ENCODE measurements at regions not wholly inside any gene's neighbourhood (a gene's known extent, or its start where the extent isn't known, plus 50 kb on each side); places are given as distances from the start of the nearest gene placed in this dataset.

DNA sequence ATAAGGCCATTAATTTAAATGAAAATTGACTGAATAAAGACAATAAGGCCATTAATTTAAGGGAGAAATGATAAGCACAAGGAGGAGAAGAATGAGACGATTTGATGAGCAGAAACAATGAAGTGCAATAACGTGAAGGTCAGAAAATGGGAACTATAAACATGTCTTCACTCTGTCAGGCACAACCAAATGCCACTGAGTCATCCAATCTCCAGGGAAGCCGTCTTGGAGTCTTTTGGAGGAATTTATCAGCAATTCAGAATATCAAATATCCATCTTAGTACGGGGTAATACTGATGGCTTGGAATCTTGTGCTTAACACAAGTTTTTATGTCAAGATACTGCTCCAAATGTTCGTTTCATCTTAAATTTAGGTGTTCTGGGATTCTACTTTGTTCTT is 159.9 kb downstream of the CAPZA3 start:
- intact Hi-C loops (cut with DNase I) = no loop called here
- no peak for DNase-seq

DNA sequence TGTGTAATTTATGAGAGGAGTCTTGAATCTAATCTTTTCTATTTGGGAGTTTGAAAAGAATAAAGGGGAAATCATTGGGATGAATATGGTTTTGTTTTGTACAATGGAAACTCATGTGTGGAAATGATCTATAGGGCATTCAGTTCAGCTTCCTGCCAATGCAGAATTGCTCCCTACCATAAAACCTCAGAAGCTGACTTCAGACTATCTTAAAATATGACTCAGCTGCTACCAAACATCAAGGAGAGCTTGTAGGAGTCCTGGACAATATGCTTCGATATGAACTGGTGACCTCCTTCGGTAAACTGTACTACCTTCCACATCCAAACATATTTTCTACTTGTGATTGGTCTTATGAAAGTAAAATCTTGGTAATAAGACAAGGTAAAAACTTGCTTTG is 160.6 kb downstream of the CAPZA3 start:
- no peak for DNase-seq
- intact Hi-C loops (cut with DNase I) = no loop called here

DNA sequence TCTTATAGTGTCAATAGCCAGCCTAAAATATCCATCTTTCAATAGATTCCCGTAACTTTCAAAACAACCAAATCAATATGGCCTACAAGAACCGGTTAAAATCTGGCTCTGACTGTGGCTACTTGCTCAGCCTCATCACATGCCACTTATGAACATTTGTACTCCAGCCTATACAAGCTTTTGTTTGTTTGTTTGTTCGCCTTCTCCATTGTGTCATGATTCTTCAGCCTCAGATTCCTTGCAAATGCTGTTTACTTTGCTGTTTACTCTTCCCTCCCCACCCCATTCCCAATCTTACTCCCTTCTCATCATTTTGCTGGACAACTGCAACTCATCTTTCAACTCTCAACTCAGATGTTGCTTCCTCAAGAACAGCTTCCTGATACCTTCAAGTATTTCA is 161.2 kb downstream of the CAPZA3 start:
- intact Hi-C loops (cut with DNase I) = no loop called here
- DNase-seq = no peak

DNA sequence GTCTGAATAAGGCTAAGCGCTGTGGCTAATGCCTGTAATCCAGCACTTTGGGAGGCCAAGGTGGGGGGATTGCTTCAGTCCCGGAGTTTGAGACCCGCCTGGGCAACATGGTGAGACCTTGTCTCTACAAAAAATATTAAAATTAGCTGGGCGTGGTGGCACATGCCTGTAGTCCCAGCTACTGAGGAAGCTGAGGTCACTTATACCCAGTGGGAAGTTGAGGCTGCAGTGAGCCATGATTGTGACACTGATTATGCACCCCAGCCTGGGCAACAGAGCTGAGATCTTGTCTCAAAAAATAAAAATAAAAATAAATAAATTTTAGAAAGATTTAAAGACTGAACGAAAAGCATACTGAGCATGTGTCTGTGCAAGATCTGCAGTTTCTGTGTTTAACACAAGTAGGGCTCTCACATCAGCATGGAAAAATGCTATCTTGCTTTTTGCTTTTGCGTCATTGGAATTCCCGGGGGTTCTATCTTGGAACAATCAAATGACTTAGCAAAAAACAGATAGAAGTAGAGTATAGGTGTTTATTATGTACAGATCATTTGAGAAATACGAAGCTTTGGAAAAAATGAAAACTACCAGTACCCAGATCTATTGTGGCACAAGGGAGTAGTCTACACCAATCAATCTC is 161.9 kb downstream of the CAPZA3 start:
- intact Hi-C loops (cut with DNase I) = no loop called here
- no peak for DNase-seq

DNA sequence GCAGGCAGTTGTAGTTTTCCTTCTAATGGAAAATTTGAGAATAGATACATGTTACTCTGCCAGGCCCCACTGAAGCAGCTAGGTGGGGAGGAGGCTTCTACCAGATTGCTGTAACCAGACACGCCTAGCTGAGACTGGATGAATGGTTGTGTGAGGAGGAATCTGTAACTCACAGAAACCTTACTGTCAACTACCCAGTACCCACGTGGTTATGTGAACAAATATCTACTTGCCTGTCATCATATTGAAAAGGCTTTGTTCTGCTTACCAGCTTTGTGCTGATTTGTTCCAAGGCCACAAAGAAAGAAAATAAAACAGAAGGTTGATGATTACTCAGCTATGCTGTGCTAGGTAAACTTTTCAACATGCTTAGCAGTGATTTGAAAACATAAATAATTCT is 167.2 kb downstream of the CAPZA3 start:
- no peak for DNase-seq
- intact Hi-C loops (cut with DNase I) = no loop called here

DNA sequence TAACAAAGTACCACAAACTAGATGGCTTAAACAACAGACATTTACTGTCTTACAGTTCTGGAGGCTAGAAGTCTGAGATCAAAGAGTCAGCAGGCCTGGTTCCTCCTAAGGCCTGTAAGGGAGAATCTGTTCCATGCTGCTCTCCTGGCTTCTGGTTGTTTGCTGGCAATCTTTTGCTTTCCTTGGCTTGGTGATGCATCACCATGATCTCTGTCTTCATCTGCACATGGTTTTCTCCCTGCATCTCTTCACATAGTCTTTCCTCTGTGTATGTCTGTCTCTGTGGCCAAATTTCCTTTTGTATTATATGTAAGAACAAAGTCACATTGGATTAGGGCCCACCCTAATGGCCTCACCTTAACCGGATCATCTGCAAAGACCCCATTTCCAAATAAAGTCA is 168.5 kb downstream of the CAPZA3 start:
- intact Hi-C loops (cut with DNase I) = no loop called here
- DNase-seq = no peak

DNA sequence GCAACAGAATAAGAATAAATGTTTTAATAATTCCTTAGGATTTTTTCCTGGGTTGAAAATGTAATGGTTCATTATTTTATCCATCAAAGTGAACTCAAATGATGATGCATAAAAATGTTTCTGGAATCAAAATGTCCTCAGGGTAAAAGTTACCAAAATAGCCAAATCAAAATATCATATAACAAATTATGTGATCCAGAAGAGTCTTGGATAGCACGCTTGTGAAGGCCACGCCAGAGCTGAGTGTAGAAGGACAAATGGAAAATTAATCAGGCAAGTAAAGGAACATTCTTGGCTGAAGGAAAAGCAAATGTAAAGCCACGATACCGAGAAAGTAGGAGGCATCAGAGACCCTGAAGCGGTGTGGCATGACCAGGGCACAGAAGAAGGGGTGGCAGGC is 169.2 kb downstream of the CAPZA3 start:
- intact Hi-C loops (cut with DNase I) = no loop called here
- no peak for DNase-seq

DNA sequence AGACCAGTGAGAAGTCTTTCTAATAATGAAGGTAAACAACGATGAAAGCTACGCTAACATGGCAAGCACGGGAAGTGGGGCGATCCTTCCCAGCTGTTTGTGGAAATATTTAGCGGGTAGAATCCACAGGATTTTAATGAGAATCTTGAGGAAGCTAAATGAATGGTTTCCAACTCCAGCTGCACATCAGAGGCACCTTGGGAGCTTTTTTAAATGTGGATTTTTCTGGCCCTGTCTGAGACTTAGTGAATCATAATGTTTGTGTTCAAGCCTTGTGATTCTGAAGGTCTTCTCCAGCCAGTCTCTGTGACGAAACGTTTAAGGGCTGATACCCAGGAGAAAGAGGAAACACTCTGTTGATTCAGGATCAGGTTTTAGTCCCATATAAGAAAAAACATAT is 169.8 kb downstream of the CAPZA3 start:
- DNase-seq = no peak
- intact Hi-C loops (cut with DNase I) = no loop called here

DNA sequence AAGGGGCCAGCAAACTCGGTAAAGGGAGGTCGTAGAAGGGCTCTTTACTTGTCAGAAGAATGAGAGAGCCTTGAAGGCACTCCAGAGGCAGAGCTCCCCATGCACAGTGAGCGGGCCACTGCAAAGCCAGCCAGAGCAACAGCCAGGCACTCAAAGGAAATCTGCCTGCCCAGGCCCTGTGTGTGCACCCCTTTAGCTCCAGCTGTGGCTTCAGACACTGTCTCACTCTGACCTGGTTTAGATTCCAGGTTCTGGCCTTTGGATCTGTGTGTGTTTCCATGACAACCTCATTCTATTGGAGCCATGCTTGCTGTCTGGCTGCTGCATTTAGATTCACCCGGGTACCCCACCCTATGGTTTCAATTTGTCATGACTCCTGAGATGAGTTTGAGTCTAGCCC is 170.3 kb downstream of the CAPZA3 start:
- no peak for DNase-seq
- intact Hi-C loops (cut with DNase I) = no loop called here

DNA sequence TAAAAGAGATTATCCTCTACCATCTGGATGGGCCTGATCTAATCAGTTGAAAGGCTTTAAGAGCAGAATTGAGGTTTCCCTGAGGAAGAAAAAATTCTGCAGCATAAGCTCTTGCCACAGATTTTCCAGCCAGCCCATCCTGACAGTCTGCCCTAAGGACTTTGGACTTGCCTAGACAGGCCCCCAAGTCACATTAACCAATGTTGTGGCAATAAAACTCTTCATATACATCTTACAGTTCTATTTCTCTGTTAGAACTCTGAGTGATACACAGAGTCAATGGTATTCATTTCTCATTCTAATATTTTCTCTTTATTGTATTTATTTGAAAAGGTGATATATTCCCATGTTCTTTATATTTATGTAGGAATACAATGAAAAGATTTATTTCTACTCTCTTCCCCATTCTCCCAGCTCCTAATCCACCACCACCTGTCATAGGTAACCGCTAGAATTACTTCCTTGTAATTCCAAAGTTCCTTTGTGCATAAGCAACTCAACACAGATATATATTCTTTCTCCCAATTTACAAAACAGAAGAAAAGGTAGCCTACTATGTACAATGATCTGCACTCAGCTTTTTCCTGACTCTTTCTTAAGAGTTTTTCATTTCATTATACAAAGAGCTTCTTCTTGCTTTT is 182.1 kb downstream of the CAPZA3 start:
- intact Hi-C loops (cut with DNase I) = no loop called here
- DNase-seq = no peak

DNA sequence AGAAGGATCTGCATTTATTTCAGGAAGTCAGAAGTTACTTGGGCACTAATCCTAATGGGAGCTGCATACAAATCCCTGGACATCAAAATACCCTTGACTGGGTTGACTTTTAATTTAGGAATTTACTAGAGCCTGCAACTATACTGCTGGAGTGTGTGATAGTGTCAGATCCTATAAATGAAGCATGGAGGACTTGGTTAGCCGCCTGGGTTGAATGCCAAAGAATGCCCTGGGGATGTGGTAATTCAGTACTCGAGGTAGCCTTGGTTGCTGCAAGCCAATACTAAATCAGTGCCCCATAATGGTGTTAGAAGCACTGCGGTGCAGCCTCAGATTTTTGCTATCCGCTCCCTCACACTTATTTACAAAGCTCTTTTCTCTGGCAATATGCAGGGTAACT is 184.9 kb downstream of the CAPZA3 start:
- no peak for DNase-seq
- intact Hi-C loops (cut with DNase I) = no loop called here

DNA sequence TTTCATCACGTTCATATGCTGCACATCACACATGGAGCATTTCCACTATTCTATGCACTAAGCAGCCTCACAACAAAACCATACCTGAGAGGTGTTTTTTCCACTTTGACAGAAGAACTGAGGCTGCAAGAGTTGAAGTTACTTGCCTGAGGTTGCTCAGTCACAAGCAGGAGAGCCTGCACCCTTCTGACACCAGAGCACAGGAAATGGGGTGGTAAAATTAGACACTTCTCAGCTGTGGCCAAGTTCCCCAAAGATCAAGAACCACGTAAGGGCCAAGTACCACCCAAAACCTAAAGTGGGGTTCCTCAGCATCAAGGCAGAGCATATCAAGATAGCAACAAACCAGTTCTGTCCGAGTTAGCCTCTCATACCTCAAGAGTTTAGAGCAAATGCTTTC is 185.8 kb downstream of the CAPZA3 start:
- intact Hi-C loops (cut with DNase I) = no loop called here
- DNase-seq = no peak

DNA sequence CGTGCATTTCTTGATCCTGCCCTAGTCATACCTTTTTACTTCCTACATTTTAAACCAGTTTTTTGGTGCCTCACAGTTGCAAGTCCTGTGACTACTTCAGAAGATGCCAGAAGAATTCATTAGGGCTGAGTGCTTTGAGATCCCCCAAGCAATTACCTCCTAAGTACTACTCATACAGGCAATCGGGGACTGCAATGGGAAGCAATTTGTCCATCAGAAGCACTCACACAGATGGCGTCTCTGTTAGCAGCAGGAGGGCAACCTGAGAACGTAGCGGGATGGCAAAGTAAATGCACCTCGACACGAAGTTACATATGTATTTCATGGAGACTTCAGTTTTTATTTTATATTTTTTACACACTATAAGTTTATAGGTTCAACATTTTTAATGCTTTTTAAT is 188.3 kb downstream of the CAPZA3 start:
- no peak for DNase-seq
- intact Hi-C loops (cut with DNase I) = no loop called here

DNA sequence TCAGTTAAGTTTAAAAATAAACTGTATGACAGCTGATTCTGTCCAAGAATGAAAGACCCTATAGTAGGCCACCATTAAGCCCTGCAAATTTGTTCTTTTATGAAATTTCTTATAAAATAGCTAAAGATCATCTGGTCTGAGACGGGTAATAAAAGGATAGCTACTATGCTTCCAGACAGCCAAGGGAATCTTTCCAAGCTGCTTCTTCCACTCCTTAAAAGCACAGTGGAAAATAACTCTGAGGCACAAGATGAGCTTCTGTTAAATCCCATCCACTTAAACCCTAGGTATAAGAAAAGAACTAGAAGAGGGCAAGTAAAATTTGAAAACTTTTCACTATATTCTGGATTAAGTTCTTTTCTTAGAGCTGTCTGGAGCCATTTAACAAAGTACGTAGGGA is 194.3 kb downstream of the CAPZA3 start:
- no peak for DNase-seq

DNA sequence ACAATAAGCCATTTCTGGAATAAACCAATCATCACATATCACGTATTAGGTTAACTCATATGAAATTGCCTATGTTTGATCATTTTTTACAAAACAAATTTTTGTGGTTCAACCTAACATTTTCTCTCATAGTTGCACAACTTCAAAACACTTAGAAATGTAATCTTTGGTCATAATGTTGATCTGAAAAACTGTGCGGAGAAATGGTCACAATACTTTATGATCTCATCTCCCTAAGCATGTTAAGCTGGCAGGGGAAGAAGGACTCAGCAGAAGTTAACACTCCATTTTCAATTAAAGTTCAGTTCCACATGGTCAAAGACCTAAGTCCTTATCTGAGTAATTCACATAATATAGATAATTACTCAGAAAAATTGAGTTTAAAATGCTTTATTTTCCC is 194.8 kb downstream of the CAPZA3 start:
- intact Hi-C loops (cut with DNase I) = no loop called here
- DNase-seq = no peak

More for the DNA sequence above, 194.3 kb downstream of the CAPZA3 start:
- intact Hi-C loops (cut with DNase I) = no loop called here

DNA sequence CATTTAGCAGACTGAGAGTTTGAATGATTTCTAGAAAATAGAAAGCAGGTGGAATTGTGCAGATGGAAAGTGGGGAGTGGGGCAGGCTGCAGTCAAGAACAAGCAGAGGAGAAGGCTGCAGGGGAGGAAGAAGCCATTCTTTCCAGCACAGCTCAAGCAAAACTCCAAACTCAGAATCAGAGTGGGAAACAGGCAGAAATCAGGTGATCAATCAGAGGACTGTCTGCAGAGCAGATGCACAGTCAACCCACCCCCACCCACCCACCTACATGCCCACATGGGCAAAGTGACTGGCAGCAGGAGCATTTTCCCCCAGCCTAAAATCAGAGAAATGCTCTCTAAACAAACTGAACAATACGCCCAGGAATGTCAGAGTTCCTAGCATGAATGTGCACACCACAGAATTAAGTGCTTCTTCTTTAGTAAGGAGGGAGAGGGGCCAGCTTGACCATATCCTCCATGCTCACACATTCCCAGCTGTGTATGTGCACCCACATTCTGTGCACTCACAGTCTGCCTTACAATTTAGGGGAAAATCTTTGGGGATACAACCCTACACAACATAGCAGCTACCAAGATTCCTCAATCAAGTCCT is 194.1 kb upstream of the PLEKHA5 start:
- no peak for DNase-seq
- intact Hi-C loops (cut with DNase I) = no loop called here

DNA sequence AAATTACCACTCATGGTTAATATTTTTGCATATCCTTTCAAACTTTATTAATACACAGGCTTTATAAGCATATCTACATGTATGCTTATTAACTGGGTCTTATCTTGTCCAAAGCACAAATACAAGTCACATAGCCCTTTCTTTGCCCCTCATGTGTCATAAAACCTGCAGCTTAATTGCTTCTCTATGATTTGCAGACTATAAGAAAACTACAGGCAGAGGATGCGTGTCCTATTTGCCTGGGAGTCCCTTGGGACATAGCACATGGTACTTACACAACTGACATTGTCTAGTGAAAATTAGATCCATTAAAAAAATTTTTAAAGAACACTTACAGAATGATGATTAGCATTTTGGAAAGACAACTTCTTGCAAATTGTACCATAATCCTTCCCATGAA is 190.5 kb upstream of the PLEKHA5 start:
- no peak for DNase-seq
- intact Hi-C loops (cut with DNase I) = no loop called here

DNA sequence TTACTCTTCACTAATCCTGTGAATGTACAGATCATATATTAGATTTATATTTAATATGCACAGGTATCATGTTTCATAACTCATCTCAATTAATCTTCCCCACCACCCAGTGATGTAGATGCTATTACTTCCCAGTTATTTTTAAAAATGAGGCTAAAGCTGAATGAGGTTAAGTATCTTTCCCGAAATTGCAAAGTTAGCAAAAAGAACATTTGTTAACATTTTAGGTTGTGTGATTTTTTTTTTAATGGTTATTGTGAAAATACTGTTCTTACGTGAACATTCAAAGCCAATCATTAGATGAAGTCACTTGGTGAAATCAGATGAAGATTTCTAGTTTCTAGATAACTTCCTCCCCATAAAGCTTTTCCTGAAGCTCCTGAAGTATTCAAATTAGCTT is 186.9 kb upstream of the PLEKHA5 start:
- intact Hi-C loops (cut with DNase I) = no loop called here
- no peak for DNase-seq

DNA sequence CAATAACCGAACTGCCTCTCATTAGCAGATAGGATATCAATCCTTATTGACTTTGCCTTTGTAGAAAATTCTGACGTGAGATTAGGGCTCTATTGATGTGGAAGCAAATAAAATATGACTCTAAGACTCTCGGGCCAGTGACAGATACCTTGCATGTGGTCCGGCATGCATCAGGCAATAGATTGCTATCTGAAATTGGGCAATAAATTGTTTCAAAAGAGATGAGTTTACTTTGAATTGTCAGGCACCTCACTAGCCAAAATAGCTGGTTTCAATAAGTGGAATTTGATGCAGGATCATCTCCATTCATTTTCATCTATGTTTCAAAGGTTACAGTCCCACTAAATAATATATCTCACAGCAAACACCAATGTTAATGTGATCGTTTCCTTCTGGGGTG is 186.3 kb upstream of the PLEKHA5 start:
- DNase-seq = no peak
- intact Hi-C loops (cut with DNase I) = no loop called here

DNA sequence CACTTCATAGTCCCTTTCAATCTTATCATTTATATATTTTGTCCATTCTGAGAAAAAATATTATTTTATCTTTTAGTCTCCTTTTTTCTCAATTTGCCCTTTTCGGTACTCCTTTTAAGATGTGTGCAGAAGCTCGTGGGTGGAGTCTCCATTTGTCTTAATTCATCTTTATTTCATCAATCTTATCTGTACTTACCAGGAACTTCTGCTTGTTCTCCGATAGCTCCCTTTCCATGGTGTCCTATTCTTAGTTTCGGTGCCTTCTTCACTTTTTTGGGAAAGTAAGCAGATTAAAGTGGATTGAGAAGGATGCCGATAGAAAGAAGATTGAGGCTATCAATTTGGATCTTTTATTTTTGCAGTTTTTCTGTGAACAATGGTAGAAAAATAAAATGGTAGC is 183.4 kb upstream of the PLEKHA5 start:
- intact Hi-C loops (cut with DNase I) = no loop called here
- DNase-seq = no peak

DNA sequence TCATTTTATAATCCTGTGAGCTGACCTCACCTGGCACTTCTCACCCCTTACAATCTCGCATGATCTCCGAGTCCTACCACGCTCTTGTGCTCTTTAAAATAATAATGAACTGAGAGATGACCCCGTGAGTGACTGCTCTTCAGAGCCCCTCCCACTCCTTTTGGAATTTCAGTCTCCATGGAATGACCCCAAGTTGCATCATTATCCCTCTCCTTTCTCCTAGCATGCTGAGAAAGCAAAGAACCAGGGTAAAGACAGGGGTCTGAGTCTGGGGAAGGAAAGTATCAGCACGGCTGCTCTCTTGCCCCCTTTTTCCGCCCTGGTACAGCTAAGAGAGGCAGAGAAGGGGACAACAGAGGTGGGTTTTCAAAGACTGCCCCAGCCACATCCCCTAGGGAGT is 178.3 kb upstream of the PLEKHA5 start:
- intact Hi-C loops (cut with DNase I) = no loop called here

DNA sequence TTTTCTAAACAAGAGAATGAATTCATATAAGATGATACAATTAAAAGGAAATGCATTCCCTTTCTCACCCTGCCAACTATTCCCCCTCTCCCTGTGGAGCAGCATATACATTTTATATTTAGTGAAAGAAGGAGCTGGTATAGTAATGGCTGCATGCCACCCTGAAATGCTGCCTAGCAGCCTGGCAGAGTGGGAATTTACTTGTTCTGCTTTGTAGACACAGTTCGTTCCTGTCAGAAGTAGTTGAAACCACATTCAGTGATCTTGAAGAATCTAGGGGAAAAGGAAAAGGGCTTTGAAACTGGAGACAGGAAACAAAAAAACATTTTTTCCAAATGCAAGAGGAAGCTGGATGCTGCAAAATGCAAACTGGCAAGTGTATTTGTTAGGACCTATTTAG is 176.0 kb upstream of the PLEKHA5 start:
- intact Hi-C loops (cut with DNase I) = no loop called here
- peak in 2 of 10 donors; percentile 8 to 19 for DNase-seq

More for the DNA sequence above, 178.3 kb upstream of the PLEKHA5 start:
- DNase-seq = no peak

All from posterior cingulate gyrus (tissue), 11 donors.